HCT116 (cell line): ENCODE measurements at regions not wholly inside any gene's neighbourhood (a gene's known extent, or its start where the extent isn't known, plus 50 kb on each side); places are given as distances from the start of the nearest gene placed in this dataset.

Experiments
- ATAC-seq: fragments of 200-7000 bp; cut with Tn5 transposase; 2 replicates; pipeline ENCODE4 v1.9.1; 2020; ENCODE audit warnings: mild to moderate bottlenecking, moderate library complexity
- BruUV-seq: library from RNA; stranded (reverse); fragments of 400-500 nt; replicated peaks from 2 replicates; lab custom pipeline; 2021; lab: Mats Ljungman, UMichigan
- CTCF ChIA-PET: fragments of 300-600 bp; sonication (Branson Sonifier 250); formaldehyde crosslinking; loops from one replicate; lab custom pipeline; 2021; ENCODE audit warnings: antibody characterized with exemption; lab: Charles Lee
- POLR2A ChIA-PET: fragments of 300-600, 350-600 bp; sonication (Branson Sonifier 250); formaldehyde crosslinking; loops from one replicate; lab custom pipeline; 2021; ENCODE audit warnings: antibody characterized with exemption; lab: Charles Lee
- RAD21 ChIA-PET, 2 experiments: fragments of 300-600 bp; sonication (Branson Sonifier 250); formaldehyde crosslinking; loops; one replicate each; lab custom pipeline; 2023; ENCODE audit warnings: low total read pairs in 2 of 2; ENCODE audit not compliant: uncharacterized antibody in 2 of 2, unreplicated experiment in 2 of 2, low non-redundant PET in 1 of 2; lab: Charles Lee
- DNase-seq: peaks from one replicate; pipeline ENCODE4 v3.0.0-alpha.2; 2010; ENCODE audit warnings: low read depth, low spot score
- H2AFZ ChIP-seq: fragments of 200-600 bp; shearing (Covaris generic), sonication (generic); 2 replicates; pipeline ENCODE4 v1.6.1; 2017; ENCODE audit warnings: low read depth, mixed run types, mixed read lengths, antibody characterized with exemption, low read length; ENCODE audit not compliant: poor library complexity, severe bottlenecking
- H3K27ac ChIP-seq: 2 replicates; pipeline ENCODE4 v1.5.1; 2012; ENCODE audit warnings: low read depth, low read length
- H3K27me3 ChIP-seq: fragments of 200-600 bp; sonication (generic); 2 replicates; pipeline ENCODE4 v1.6.1; 2016; ENCODE audit warnings: mixed run types, low read length, mixed read lengths; ENCODE audit not compliant: insufficient read depth
- H3K36me3 ChIP-seq, 2 experiments: fragments of 200-500 bp in 1 of 2; fragments of 200-600 bp in 1 of 2; sonication (Bioruptor generic) in 1 of 2; sonication (generic) in 1 of 2; 2 replicates each; pipeline versions ENCODE4 v1.5.1 to v1.6.1; 2014 to 2016; ENCODE audit warnings: low read length in 2 of 2, inconsistent platforms in 1 of 2, mixed read lengths in 1 of 2, mixed run types in 1 of 2; ENCODE audit not compliant: insufficient read depth in 2 of 2, control insufficient read depth in 1 of 2
- H3K4me1 ChIP-seq, 2 experiments: fragments of 200-600 bp in 1 of 2; sonication (generic) in 1 of 2; 2 replicates each; pipeline versions ENCODE4 v1.5.1 to v1.6.1; 2012 to 2017; ENCODE audit warnings: low read length in 2 of 2, inconsistent platforms in 1 of 2, mild to moderate bottlenecking in 1 of 2, mixed read lengths in 1 of 2, mixed run types in 1 of 2, moderate library complexity in 1 of 2; ENCODE audit not compliant: insufficient read depth in 2 of 2, control insufficient read depth in 1 of 2
- H3K4me2 ChIP-seq: fragments of 200-600 bp; sonication (generic); 2 replicates; pipeline ENCODE4 v1.6.1; 2017; ENCODE audit warnings: mixed run types, low read length, mixed read lengths
- H3K4me3 ChIP-seq, 2 experiments: fragments of 200-600 bp in 1 of 2; sonication (generic) in 1 of 2; replicated peaks in 1 of 2; 2 replicates each; pipeline ENCODE4 v1.5.1; 2011 to 2016; ENCODE audit warnings: low read length in 2 of 2, control low read depth in 1 of 2, low read depth in 1 of 2, mild to moderate bottlenecking in 1 of 2, mixed read lengths in 1 of 2, mixed run types in 1 of 2
- H3K79me2 ChIP-seq: fragments of 200-600 bp; sonication (generic); 2 replicates; pipeline ENCODE4 v1.6.1; 2017; ENCODE audit warnings: mild to moderate bottlenecking, mixed run types, low read length, moderate library complexity, mixed read lengths; ENCODE audit not compliant: insufficient read depth
- H3K9ac ChIP-seq: fragments of 200-600 bp; sonication (generic); 2 replicates; pipeline ENCODE4 v1.6.1; 2016; ENCODE audit warnings: low read length, mixed read lengths
- H3K9me2 ChIP-seq: fragments of 200-600 bp; sonication (generic), shearing (Covaris generic); 2 replicates; pipeline ENCODE4 v1.6.1; 2017; ENCODE audit warnings: mixed run types, mild to moderate bottlenecking, moderate library complexity; ENCODE audit not compliant: insufficient read depth
- H3K9me3 ChIP-seq, 2 experiments: fragments of 200-500 bp in 1 of 2; fragments of 200-600 bp in 1 of 2; sonication (Bioruptor generic) in 1 of 2; sonication (generic) in 1 of 2; 2 replicates each; pipeline ENCODE4 v1.6.1; 2014 to 2017; ENCODE audit warnings: low read length in 2 of 2, mixed read lengths in 2 of 2, inconsistent platforms in 1 of 2, low read depth in 1 of 2, mild to moderate bottlenecking in 1 of 2, mixed run types in 1 of 2, moderate library complexity in 1 of 2; ENCODE audit not compliant: control insufficient read depth in 1 of 2, insufficient read depth in 1 of 2
- H4K20me1 ChIP-seq: fragments of 200-600 bp; sonication (generic), shearing (Covaris generic); 2 replicates; pipeline ENCODE4 v1.6.1; 2017; ENCODE audit warnings: mixed run types, mild to moderate bottlenecking, moderate library complexity; ENCODE audit not compliant: insufficient read depth
- ELF1 ChIP-seq: IDR thresholded peaks from 2 replicates; pipeline ENCODE4 v1.6.1; 2012; ENCODE audit warnings: low read depth, borderline replicate concordance
- JUND ChIP-seq: IDR thresholded peaks from 2 replicates; pipeline ENCODE4 v1.6.1; 2012
- POLR2AphosphoS5 ChIP-seq: IDR thresholded peaks from 2 replicates; pipeline ENCODE4 v1.6.1; 2011; ENCODE audit warnings: mild to moderate bottlenecking, low read depth, low read length, moderate library complexity
- RAD21 ChIP-seq: IDR thresholded peaks from 2 replicates; pipeline ENCODE4 v1.6.1; 2012; ENCODE audit warnings: low read depth, mild to moderate bottlenecking
- SIN3A ChIP-seq: IDR thresholded peaks from 2 replicates; pipeline ENCODE4 v1.6.1; 2012; ENCODE audit warnings: low read depth
- SP1 ChIP-seq: IDR thresholded peaks from 2 replicates; pipeline ENCODE4 v1.6.1; 2012; ENCODE audit warnings: low read depth
- ZFX ChIP-seq: fragments of 450-650 bp; IDR thresholded peaks from 2 replicates; pipeline ENCODE4 v1.6.1; 2017
- intact Hi-C: fragments of 100-400 bp; cut with micrococcal nuclease; formaldehyde crosslinking; loops from 2 replicates; pipeline ENCODE4 v1.10.0; 2022
- TF ChIP-seq, protein P1 (sequence below), 3 experiments: fragments of 200-600 bp in 1 of 3; sonication (generic) in 1 of 3; IDR thresholded peaks in 2 of 3; conservative IDR thresholded peaks in 1 of 3; 2 replicates each; pipeline ENCODE4 v1.5.1; 2012 to 2017; ENCODE audit warnings: low read depth in 2 of 3, low read length in 2 of 3, antibody characterized with exemption in 1 of 3, borderline replicate concordance in 1 of 3, control low read depth in 1 of 3, mild to moderate bottlenecking in 1 of 3, mixed read lengths in 1 of 3, mixed run types in 1 of 3, moderate library complexity in 1 of 3; ENCODE audit not compliant: insufficient read depth in 1 of 3
- TF ChIP-seq, protein P2 (sequence below): IDR thresholded peaks from 2 replicates; pipeline ENCODE4 v1.6.1; 2012
- TF ChIP-seq, protein P3 (sequence below): IDR thresholded peaks from 2 replicates; pipeline ENCODE4 v1.6.1; 2012

DNA sequence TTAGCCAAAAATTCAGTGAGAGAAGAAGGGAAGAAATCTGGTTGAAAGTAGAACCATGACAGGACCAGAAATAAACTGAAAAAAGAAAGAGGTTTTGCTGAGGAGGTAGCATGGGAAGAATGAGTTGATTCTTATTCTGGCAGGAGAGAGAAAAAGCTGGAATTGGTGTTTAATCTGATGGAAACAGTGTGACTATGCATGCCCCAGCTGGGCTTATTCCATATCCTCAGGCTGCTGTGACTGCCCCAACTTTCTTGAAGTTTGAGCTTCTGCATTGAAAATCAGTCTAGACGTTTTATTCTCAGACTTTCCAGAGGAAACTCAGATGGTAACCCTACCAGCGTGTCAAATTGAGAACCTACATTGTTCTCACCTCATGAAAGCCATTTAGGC, 352.5 kb upstream of the DCBLD2 start (continued):
- TF ChIP-seq, protein P1, sequence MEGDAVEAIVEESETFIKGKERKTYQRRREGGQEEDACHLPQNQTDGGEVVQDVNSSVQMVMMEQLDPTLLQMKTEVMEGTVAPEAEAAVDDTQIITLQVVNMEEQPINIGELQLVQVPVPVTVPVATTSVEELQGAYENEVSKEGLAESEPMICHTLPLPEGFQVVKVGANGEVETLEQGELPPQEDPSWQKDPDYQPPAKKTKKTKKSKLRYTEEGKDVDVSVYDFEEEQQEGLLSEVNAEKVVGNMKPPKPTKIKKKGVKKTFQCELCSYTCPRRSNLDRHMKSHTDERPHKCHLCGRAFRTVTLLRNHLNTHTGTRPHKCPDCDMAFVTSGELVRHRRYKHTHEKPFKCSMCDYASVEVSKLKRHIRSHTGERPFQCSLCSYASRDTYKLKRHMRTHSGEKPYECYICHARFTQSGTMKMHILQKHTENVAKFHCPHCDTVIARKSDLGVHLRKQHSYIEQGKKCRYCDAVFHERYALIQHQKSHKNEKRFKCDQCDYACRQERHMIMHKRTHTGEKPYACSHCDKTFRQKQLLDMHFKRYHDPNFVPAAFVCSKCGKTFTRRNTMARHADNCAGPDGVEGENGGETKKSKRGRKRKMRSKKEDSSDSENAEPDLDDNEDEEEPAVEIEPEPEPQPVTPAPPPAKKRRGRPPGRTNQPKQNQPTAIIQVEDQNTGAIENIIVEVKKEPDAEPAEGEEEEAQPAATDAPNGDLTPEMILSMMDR (IDR thresholded peaks at IDR 0.05 in 2 of 3, conservative IDR thresholded peaks at IDR 0.05 in 1 of 3; ENCODE audit: borderline replicate concordance in 1 of 3, insufficient read depth in 1 of 3, low read depth in 2 of 3, low read length in 2 of 3), result no peak
- no peak for TF ChIP-seq RAD21
- TF ChIP-seq ELF1, result no peak
- TF ChIP-seq, protein P2, sequence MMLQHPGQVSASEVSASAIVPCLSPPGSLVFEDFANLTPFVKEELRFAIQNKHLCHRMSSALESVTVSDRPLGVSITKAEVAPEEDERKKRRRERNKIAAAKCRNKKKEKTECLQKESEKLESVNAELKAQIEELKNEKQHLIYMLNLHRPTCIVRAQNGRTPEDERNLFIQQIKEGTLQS, result no peak
- no peak for TF ChIP-seq POLR2AphosphoS5
- TF ChIP-seq, protein P3, sequence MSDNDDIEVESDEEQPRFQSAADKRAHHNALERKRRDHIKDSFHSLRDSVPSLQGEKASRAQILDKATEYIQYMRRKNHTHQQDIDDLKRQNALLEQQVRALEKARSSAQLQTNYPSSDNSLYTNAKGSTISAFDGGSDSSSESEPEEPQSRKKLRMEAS, result no peak
- TF ChIP-seq, all 23 proteins: peak for 0

DNA sequence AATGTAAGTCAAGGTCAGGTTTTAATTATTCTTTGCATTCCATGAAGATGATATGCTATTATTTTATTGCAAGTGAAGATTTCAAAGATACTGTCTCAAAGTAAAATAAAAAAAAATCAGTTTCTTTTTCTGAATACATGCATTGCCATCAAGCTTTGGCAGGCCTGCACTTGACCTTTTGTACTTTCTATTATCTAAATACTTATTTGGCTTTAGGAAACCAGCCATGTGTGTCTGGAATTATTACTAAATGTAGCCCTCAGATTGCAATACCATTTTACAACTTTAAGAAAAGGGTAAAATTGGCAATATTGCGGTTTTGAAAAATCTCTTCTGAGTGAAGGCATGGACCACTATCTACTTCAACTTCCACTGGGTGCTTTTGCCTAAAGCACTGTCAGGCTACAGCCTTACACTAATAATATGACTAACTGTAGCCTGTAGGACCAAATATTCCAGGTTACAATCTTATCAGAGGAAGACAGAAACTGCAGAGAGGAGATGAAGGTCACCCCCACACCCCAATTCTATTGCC, 349.4 kb upstream of the DCBLD2 start:
- H4K20me1 ChIP-seq, result no peaks in the 10 kb centered on the region; the same call in 1 of the 2 replicates
- H3K27me3 ChIP-seq, result peaks cover 45% of the 10 kb centered on the region
- H3K9me3 ChIP-seq, result no peaks in the 10 kb centered on the region
- intact Hi-C loops, result no loop called here
- no peak for DNase-seq
- H3K9ac ChIP-seq, result no peak overlapping the region
- no peaks in the 10 kb centered on the region for H3K4me1 ChIP-seq
- H3K9me2 ChIP-seq, result no peaks in the 10 kb centered on the region
- TF ChIP-seq, protein P1 (IDR thresholded peaks at IDR 0.05 in 2 of 3, conservative IDR thresholded peaks at IDR 0.05 in 1 of 3; ENCODE audit: borderline replicate concordance in 1 of 3, insufficient read depth in 1 of 3, low read depth in 2 of 3, low read length in 2 of 3), result no peak
- no peak for TF ChIP-seq SP1
- TF ChIP-seq RAD21, result no peak
- no peak for TF ChIP-seq ZFX
- TF ChIP-seq JUND, result no peak
- TF ChIP-seq, protein P3, result no peak
- no peak for TF ChIP-seq SIN3A
- TF ChIP-seq ELF1, result no peak
- H3K4me3 ChIP-seq, result no peak overlapping the region
- no peak for ATAC-seq
- no peaks in the 10 kb centered on the region for H3K79me2 ChIP-seq
- H3K27ac ChIP-seq, result no peak overlapping the region
- ChIA-PET POLR2A (no interaction called here), RAD21 (no interaction called here), CTCF (no interaction called here)
- H3K36me3 ChIP-seq, result no peaks in the 10 kb centered on the region
- H3K4me2 ChIP-seq, result no peak overlapping the region
- no peak overlapping the region for H2AFZ ChIP-seq
- BruUV-seq, result no TSS peak
